Liver (tissue), 7 donors: ENCODE measurements at regions not wholly inside any gene's neighbourhood (a gene's known extent, or its start where the extent isn't known, plus 50 kb on each side); places are given as distances from the start of the nearest gene placed in this dataset.

Source experiments
- DNase-seq: peaks from one replicate; pipeline ENCODE4 v3.0.0-alpha.2; 2017; ENCODE audit warnings: low spot score
- H3K27ac ChIP-seq, 2 donors: one replicate each; pipeline ENCODE4 v1.7.0; 2013; ENCODE audit warnings: inconsistent platforms in 2 of 2, low read length in 2 of 2, control low read depth in 1 of 2, low read depth in 1 of 2, mild to moderate bottlenecking in 1 of 2
- H3K27me3 ChIP-seq, 4 donors: one replicate each; pipeline versions ENCODE4 v1.6.1 to v1.7.0; 2013; ENCODE audit warnings: low read length in 3 of 4, inconsistent platforms in 1 of 4, mild to moderate bottlenecking in 1 of 4, moderate library complexity in 1 of 4; ENCODE audit not compliant: control insufficient read depth in 4 of 4, insufficient read depth in 4 of 4
- H3K36me3 ChIP-seq, 4 donors: one replicate each; pipeline versions ENCODE4 v1.6.1 to v1.7.0; 2013; ENCODE audit warnings: low read length in 3 of 4, mild to moderate bottlenecking in 3 of 4, low read depth in 1 of 4, moderate library complexity in 1 of 4; ENCODE audit not compliant: control insufficient read depth in 4 of 4, insufficient read depth in 3 of 4
- H3K4me1 ChIP-seq, 4 donors: one replicate each; pipeline versions ENCODE4 v1.6.1 to v1.7.0; 2013; ENCODE audit warnings: low read length in 3 of 4, mild to moderate bottlenecking in 3 of 4, moderate library complexity in 1 of 4; ENCODE audit not compliant: control insufficient read depth in 4 of 4, insufficient read depth in 4 of 4
- H3K4me3 ChIP-seq, 3 donors: one replicate each; pipeline versions ENCODE4 v1.6.1 to v1.7.0; 2013; ENCODE audit warnings: low read length in 3 of 3, control low read depth in 1 of 3, low read depth in 1 of 3, mild to moderate bottlenecking in 1 of 3
- H3K9ac ChIP-seq, 2 donors: one replicate each; pipeline ENCODE4 v1.7.0; 2013; ENCODE audit warnings: low read length in 2 of 2, mild to moderate bottlenecking in 2 of 2, moderate library complexity in 2 of 2, control low read depth in 1 of 2, low read depth in 1 of 2
- H3K9me3 ChIP-seq, 4 donors: one replicate each; pipeline versions ENCODE4 v1.6.1 to v1.7.0; 2013; ENCODE audit warnings: low read length in 3 of 4; ENCODE audit not compliant: control insufficient read depth in 4 of 4
- EGR1 ChIP-seq, 2 donors: IDR thresholded peaks; 2 replicates each; pipeline ENCODE4 v1.6.1; 2016 to 2018; ENCODE audit warnings: antibody characterized with exemption in 2 of 2, low read depth in 2 of 2
- FOXA1 ChIP-seq: IDR thresholded peaks from 2 replicates; pipeline ENCODE4 v1.6.1; 2016; ENCODE audit warnings: antibody characterized with exemption
- FOXA2 ChIP-seq: IDR thresholded peaks from 2 replicates; pipeline ENCODE4 v1.6.1; 2016; ENCODE audit warnings: antibody characterized with exemption
- GABPA ChIP-seq, 2 donors: IDR thresholded peaks in 1 of 2; conservative IDR thresholded peaks in 1 of 2; 2 replicates each; pipeline ENCODE4 v1.6.1; 2016; ENCODE audit warnings: antibody characterized with exemption in 2 of 2, mild to moderate bottlenecking in 1 of 2, moderate library complexity in 1 of 2
- HNF4A ChIP-seq, 2 donors: conservative IDR thresholded peaks; 2 replicates each; pipeline ENCODE4 v1.6.1; 2016; ENCODE audit warnings: antibody characterized with exemption in 2 of 2, mild to moderate bottlenecking in 2 of 2
- HNF4G ChIP-seq: IDR thresholded peaks from 2 replicates; pipeline ENCODE4 v1.6.1; 2016; ENCODE audit warnings: antibody characterized with exemption
- JUND ChIP-seq, 2 donors: IDR thresholded peaks; 2 replicates each; pipeline ENCODE4 v1.6.1; 2016; ENCODE audit warnings: antibody characterized with exemption in 2 of 2
- RAD21 ChIP-seq, 2 donors: IDR thresholded peaks; 2 replicates each; pipeline ENCODE4 v1.6.1; 2016; ENCODE audit warnings: antibody characterized with exemption in 2 of 2, mild to moderate bottlenecking in 2 of 2
- RXRA ChIP-seq, 2 donors: IDR thresholded peaks; 2 replicates each; pipeline ENCODE4 v1.6.1; 2017 to 2018; ENCODE audit warnings: antibody characterized with exemption in 2 of 2, mild to moderate bottlenecking in 1 of 2
- TAF1 ChIP-seq: conservative IDR thresholded peaks from 2 replicates; pipeline ENCODE4 v1.6.1; 2016; ENCODE audit warnings: antibody characterized with exemption, mild to moderate bottlenecking
- YY1 ChIP-seq: IDR thresholded peaks from 2 replicates; pipeline ENCODE4 v1.6.1; 2016; ENCODE audit warnings: antibody characterized with exemption, mild to moderate bottlenecking
- WGBS: extraction: QIAGEN DNeasy Blood & Tissue Kit; methylation state at CpG from one replicate; pipeline ENCODE4 v1.1.7; 2013; 5-methylcytosine and 5-hydroxymethylcytosine counted together
- TF ChIP-seq, protein P1 (sequence below): IDR thresholded peaks from 2 replicates; pipeline ENCODE4 v1.6.1; 2016; ENCODE audit warnings: antibody characterized with exemption
- TF ChIP-seq, protein P2 (sequence below): IDR thresholded peaks from 2 replicates; pipeline ENCODE4 v1.6.1; 2016; ENCODE audit warnings: antibody characterized with exemption
- TF ChIP-seq, protein P3 (sequence below): IDR thresholded peaks from 2 replicates; pipeline ENCODE4 v1.6.1; 2016; ENCODE audit warnings: antibody characterized with exemption, mild to moderate bottlenecking
- donor health status: healthy.
- donor health status: healthy.
- donor health status: healthy.
- donor health status: healthy.

DNA sequence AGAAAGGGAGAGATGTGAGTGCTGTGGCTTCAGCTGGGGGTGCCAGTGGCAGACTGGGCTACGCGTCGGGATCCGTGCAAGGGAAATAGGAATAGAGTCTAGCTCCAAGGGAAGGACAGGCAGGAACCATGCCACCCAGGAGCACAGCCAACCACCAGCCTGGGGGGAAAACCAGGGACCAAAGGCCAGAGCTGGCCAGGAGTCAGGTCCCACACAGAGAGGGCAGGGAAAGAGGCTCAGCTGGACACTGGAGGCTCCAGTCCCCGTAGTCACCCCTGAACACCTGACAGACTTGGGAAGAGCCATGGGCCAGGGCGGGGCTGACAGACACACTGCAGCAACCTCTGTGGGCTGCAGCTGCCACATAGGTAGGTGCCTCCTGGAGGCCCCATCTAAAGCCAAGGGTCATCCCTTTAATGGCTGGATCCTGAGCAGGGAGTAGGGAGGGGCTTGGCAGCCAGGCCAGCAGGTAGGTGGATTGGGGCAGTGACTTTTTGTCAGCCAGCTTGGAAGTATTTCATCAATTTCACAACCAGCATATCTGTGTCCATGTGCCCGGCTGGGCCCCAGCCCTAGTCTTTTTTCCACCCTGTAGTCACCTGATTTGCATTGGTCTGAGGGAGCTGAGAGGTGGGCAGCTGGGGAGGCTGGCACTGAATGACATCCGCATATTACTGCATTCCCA lies 163.2 kb downstream of the SH2D4B start:
- TF ChIP-seq, protein P1, sequence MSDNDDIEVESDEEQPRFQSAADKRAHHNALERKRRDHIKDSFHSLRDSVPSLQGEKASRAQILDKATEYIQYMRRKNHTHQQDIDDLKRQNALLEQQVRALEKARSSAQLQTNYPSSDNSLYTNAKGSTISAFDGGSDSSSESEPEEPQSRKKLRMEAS: no peak
- TF ChIP-seq RAD21 (IDR thresholded peaks at IDR 0.05): no peak
- TF ChIP-seq, protein P2, sequence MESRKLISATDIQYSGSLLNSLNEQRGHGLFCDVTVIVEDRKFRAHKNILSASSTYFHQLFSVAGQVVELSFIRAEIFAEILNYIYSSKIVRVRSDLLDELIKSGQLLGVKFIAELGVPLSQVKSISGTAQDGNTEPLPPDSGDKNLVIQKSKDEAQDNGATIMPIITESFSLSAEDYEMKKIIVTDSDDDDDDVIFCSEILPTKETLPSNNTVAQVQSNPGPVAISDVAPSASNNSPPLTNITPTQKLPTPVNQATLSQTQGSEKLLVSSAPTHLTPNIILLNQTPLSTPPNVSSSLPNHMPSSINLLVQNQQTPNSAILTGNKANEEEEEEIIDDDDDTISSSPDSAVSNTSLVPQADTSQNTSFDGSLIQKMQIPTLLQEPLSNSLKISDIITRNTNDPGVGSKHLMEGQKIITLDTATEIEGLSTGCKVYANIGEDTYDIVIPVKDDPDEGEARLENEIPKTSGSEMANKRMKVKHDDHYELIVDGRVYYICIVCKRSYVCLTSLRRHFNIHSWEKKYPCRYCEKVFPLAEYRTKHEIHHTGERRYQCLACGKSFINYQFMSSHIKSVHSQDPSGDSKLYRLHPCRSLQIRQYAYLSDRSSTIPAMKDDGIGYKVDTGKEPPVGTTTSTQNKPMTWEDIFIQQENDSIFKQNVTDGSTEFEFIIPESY: no peak
- no peak for TF ChIP-seq HNF4G
- no peak for TF ChIP-seq YY1
- H3K9me3 ChIP-seq: no peaks in the 10 kb centered on the region
- DNase-seq: no peak
- no peaks in the 10 kb centered on the region for H3K36me3 ChIP-seq
- H3K4me3 ChIP-seq: no peak overlapping the region
- H3K27ac ChIP-seq: no peak overlapping the region
- H3K9ac ChIP-seq: no peak overlapping the region
- H3K4me1 ChIP-seq: peaks cover 0 to 4% (median 2%) of the 10 kb centered on the region in 4 donors
- no peaks in the 10 kb centered on the region for H3K27me3 ChIP-seq
- 74% methylated on average over 8 of the region's 8 CpGs for WGBS

DNA sequence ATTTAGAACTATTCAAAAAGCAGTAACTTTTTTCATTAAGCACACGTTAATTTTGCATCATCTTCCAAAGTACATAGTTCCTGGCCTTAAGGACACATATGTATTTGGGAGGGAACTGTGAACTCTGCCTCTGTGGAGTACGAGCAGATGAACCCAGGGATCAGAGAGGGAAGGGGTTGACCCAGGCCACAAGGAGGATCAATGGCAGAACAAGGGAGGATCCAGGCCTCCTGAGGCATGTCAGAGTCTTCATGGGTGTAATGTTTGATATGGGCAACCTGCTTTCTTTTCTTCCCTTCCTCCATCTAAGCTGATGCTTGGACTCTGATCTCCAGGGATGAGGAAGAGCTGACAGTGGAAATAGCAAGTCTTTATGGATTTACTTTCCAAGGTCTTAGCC lies 164.0 kb downstream of the SH2D4B start:
- Histone ChIP-seq H3K4me3 (no peak overlapping the region), H3K27me3 (no peaks in the 10 kb centered on the region), H3K27ac (no peak overlapping the region), H3K9me3 (no peaks in the 10 kb centered on the region), H3K36me3 (no peaks in the 10 kb centered on the region), H3K4me1 (peaks cover 0 to 4% (median 2%) of the 10 kb centered on the region in 4 donors), H3K9ac (no peak overlapping the region)
- TF ChIP-seq, protein P3, sequence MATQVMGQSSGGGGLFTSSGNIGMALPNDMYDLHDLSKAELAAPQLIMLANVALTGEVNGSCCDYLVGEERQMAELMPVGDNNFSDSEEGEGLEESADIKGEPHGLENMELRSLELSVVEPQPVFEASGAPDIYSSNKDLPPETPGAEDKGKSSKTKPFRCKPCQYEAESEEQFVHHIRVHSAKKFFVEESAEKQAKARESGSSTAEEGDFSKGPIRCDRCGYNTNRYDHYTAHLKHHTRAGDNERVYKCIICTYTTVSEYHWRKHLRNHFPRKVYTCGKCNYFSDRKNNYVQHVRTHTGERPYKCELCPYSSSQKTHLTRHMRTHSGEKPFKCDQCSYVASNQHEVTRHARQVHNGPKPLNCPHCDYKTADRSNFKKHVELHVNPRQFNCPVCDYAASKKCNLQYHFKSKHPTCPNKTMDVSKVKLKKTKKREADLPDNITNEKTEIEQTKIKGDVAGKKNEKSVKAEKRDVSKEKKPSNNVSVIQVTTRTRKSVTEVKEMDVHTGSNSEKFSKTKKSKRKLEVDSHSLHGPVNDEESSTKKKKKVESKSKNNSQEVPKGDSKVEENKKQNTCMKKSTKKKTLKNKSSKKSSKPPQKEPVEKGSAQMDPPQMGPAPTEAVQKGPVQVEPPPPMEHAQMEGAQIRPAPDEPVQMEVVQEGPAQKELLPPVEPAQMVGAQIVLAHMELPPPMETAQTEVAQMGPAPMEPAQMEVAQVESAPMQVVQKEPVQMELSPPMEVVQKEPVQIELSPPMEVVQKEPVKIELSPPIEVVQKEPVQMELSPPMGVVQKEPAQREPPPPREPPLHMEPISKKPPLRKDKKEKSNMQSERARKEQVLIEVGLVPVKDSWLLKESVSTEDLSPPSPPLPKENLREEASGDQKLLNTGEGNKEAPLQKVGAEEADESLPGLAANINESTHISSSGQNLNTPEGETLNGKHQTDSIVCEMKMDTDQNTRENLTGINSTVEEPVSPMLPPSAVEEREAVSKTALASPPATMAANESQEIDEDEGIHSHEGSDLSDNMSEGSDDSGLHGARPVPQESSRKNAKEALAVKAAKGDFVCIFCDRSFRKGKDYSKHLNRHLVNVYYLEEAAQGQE: no peak
- TF ChIP-seq GABPA (IDR thresholded peaks at IDR 0.05 in 1 of 2, conservative IDR thresholded peaks at IDR 0.05 in 1 of 2) (no peak), HNF4A (conservative IDR thresholded peaks at IDR 0.05) (no peak), HNF4G (no peak), FOXA2 (no peak), EGR1 (IDR thresholded peaks at IDR 0.05; ENCODE audit: low read depth in 2 of 2) (no peak), RXRA (IDR thresholded peaks at IDR 0.05) (no peak), YY1 (no peak), JUND (IDR thresholded peaks at IDR 0.05) (no peak), FOXA1 (no peak), TAF1 (no peak)
- TF ChIP-seq, protein P1: no peak
- TF ChIP-seq, protein P2: no peak
- 59% methylated on average over 2 of the region's 2 CpGs for WGBS
- no peak for DNase-seq
